ENCODE measurements at regions not wholly inside any gene's neighbourhood (a gene's known extent, or its start where the extent isn't known, plus 50 kb on each side); places are given as distances from the start of the nearest gene placed in this dataset.

GRCh38 chr3:66602691-66603090 is 101.9 kb upstream of the LRIG1 start:
- H3K4me3 ChIP-seq (ENCODE audit: low read depth, low read length): no peak overlapping the region
- no peak for DNase-seq (ENCODE audit: low read depth)
- TF ChIP-seq, protein P1, sequence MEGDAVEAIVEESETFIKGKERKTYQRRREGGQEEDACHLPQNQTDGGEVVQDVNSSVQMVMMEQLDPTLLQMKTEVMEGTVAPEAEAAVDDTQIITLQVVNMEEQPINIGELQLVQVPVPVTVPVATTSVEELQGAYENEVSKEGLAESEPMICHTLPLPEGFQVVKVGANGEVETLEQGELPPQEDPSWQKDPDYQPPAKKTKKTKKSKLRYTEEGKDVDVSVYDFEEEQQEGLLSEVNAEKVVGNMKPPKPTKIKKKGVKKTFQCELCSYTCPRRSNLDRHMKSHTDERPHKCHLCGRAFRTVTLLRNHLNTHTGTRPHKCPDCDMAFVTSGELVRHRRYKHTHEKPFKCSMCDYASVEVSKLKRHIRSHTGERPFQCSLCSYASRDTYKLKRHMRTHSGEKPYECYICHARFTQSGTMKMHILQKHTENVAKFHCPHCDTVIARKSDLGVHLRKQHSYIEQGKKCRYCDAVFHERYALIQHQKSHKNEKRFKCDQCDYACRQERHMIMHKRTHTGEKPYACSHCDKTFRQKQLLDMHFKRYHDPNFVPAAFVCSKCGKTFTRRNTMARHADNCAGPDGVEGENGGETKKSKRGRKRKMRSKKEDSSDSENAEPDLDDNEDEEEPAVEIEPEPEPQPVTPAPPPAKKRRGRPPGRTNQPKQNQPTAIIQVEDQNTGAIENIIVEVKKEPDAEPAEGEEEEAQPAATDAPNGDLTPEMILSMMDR (IDR thresholded peaks at IDR 0.05; ENCODE audit: control insufficient read depth, extremely low read depth, insufficient read depth): no peak

- no peak for DNase-seq (ENCODE audit: low read depth)
- TF ChIP-seq, protein P1 (IDR thresholded peaks at IDR 0.05; ENCODE audit: control insufficient read depth, extremely low read depth, insufficient read depth): no peak
- no peak overlapping the region for H3K4me3 ChIP-seq (ENCODE audit: low read depth, low read length)
Observed at GRCh38 chr3:66603151-66603611, 102.4 kb upstream of the LRIG1 start.

DNA sequence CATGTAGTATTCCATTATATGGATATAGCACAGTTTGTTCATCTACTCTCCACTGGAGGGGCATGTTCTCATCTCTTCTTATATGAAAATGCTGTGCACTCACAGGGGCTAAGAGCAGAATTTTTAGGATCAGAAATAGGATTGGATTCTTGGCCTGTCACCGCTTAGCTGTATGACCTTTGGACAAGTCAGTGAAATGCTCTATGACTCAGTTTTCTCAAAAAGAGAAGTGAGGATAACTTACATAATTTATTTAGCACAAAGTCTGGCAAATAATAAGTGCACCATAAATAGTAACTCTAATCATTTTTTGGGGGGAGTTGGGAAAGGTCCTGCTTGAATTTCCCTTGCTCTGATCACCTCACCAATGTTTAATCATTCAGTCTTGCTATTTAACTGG is 103.7 kb upstream of the LRIG1 start:
- TF ChIP-seq, protein P1 (IDR thresholded peaks at IDR 0.05; ENCODE audit: control insufficient read depth, extremely low read depth, insufficient read depth): no peak
- no peak for DNase-seq (ENCODE audit: low read depth)
- no peak overlapping the region for H3K4me3 ChIP-seq (ENCODE audit: low read depth, low read length)

DNA sequence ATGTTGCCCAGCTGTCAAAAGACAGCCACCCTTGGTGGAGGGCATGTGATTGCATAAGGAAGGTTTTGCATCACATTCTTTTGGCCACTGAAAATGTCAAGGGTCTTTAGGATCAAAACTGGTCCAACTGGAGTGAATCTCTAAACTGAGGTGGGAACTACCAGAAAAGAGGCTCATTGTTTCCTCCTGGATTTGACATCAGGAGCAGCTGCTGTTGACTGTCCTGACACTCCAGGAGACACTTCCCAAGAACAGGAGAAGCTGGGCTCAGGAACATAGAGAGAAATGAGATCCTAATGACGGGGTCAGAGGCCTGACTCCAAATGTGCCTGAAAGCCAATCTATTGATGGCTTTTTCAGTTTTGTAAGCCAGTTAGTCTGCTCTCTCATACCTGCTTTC is 105.3 kb upstream of the LRIG1 start:
- no peak overlapping the region for H3K4me3 ChIP-seq (ENCODE audit: low read depth, low read length)
- TF ChIP-seq, protein P1 (IDR thresholded peaks at IDR 0.05; ENCODE audit: control insufficient read depth, extremely low read depth, insufficient read depth): no peak
- no peak for DNase-seq (ENCODE audit: low read depth)

DNA sequence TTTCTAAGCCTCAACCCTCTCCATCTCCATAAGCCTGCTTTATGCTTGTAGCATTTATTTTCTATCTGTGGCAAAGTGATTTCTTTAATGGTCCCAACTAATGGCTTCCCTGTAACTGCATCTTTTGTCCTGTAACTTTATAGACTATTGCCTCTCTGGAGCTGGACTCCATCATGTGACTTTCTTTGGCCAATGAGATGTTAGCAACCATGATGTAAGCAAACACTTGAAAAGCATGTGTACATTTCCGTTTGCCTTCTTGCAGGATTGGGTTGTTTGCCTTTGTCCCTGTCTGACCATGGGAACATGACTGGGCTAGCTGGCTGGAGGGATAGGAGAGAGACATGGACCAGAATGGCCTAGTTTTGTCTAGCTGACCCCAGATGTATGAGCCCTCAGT is 106.0 kb upstream of the LRIG1 start:
- TF ChIP-seq, protein P1 (IDR thresholded peaks at IDR 0.05; ENCODE audit: control insufficient read depth, extremely low read depth, insufficient read depth): no peak
- H3K4me3 ChIP-seq (ENCODE audit: low read depth, low read length): no peak overlapping the region
- no peak for DNase-seq (ENCODE audit: low read depth)

GRCh38 chr3:66609660-66610561 is 109.1 kb upstream of the LRIG1 start:
- TF ChIP-seq, protein P1 (IDR thresholded peaks at IDR 0.05; ENCODE audit: control insufficient read depth, extremely low read depth, insufficient read depth): no peak
- DNase-seq (ENCODE audit: low read depth): no peak
- H3K4me3 ChIP-seq (ENCODE audit: low read depth, low read length): no peak overlapping the region

DNA sequence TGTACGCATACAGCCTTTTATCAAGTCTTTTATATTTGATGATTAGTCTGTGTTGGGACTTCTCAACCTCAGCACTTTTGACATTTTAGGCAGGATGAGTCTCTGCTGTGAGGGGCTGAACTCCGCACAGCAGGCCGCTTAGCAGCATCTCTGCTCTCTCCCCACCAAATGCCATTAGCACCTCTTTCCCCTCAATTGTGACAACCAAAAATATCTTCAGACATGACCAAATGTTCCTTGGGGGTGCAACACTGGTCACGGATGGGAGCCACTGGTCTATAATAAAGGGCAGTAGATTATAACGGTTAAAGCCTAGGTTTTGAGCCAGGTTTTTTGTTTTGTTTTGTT is 109.7 kb upstream of the LRIG1 start:
- TF ChIP-seq, protein P1 (IDR thresholded peaks at IDR 0.05; ENCODE audit: control insufficient read depth, extremely low read depth, insufficient read depth): no peak
- DNase-seq (ENCODE audit: low read depth): no peak
- no peak overlapping the region for H3K4me3 ChIP-seq (ENCODE audit: low read depth, low read length)

Measured in LNCaP clone FGC (cell line).